ENCODE measurements at regions not wholly inside any gene's neighbourhood (a gene's known extent, or its start where the extent isn't known, plus 50 kb on each side); places are given as distances from the start of the nearest gene placed in this dataset.
"Not testable (repeated sequence)": the region's sequence is repeated elsewhere in the genome, so short reads cannot be mapped to it uniquely, and the experiment has no call there.

DNA sequence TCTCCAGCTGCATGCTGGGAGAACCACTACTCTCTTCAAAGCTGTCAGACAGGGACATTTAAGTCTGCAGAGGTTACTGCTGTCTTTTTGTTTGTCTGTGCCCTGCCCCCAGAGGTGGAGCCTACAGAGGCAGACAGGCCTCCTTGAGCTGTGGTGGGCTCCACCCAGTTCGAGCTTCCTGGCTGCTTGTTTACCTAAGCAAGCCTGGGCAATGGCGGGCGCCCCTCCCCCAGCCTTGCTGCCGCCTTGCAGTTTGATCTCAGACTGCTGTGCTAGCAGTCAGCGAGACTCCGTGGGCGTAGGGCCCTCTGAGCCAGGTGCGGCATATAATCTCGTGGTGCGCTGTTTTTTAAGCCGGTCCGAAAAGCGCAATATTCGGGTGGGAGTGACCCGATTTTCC is 215.0 kb downstream of the STIM2 start:
- DNase-seq, result not testable (repeated sequence)

DNA sequence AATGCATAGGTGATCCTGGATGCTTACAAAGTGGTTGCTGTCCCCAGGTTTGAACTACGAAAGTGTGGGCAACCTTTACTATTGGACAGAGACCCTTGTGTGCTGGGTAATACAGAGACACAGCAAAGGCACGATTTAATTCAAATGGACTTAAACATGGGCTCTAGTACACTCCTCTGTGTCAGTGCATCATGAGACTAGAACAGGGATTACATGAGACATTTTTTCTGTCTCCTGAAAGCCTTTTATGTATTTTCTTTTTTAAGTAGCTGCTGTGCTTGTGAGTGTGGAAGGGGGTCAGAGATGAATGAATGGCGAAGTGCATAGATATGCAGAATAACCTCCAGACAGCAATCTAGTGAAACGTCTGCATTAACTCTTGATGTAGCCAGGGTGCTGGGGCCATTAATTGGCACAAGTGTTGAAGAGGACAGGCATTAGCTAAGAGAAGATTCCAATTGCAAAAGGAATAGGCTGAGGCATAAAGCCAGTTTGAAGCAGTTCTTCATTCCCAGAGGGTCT is 218.4 kb downstream of the STIM2 start:
- DNase-seq, result no peak

DNA sequence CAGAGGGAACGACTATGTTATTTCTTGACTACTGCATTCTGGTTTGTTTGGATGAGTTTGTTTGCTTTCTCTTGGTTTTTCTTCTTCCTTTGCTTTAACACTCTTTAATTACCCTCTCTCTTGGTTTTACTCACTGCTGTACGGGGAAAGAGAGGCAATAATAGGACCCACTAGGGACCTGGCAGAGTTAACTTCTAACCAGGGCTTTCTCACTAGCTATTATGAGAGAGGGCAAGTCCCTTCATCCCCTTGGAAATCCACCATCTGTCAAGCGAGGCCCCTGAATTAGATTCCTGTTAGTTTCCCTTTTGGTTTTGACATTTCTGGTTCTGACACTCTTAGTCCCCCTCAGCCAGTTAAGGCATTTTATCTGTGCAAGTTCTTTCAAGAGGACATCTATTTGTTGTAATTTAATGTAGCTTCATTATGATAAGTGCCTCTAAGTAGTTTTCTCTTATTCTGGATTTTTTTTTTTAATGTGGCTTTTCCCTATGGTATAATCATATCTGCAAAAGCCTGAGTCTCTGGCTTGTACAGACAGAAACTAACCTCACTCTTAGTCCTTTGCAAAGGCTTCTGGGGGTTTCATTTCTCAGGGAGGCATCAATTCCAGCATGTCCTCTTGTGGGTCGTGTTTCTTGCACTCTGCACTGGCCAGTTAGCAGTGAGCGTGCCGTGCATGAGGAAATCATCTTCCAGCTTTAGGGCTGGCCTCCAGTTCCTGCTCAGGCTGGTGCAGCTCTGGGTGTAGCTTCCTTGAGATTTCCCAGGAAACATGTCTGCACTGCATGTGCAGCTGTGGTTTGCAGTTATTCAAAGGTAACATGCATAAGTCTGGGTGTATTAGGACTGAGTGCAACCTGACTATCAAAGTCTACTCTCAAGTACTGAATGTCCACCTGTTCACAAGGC is 221.3 kb downstream of the STIM2 start:
- no peak for DNase-seq

GRCh38 chr4:27082776-27083175 is 222.1 kb downstream of the STIM2 start:
- DNase-seq, result no peak

DNA sequence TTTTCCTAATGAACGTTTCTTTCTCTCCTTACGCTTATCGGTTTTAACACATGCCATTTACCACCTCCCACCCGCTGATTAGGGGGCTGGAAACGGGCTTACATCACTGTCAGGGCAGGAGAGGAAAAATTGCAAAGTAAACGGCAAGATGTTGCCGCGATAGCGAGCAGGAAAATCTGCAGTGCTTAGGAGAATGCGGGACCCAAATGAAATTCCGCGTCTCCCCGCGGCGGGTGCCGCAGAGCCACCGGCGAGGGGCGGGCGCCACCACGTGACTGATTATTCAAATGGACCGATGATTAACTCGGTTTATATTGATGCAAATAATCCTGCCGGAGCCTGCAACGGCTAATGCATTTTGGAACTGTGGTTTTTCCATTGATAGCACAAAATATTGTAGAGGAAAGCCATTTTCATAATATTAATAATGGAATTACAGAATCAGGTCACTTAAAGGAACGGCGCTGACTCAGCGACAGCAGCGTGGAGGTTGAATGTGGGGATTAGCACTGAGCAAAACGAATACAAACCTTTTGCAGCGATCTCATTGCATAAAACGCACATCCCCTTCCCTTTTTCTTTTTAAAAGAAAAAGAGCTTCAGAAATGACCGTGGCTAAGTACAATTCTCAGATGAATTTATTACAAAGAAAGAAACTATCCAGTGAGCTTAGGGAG is 224.2 kb downstream of the STIM2 start:
- peak; percentile 40 to 55 for DNase-seq

- DNase-seq, result no peak
Observed at GRCh38 chr4:27085396-27085795, 224.8 kb downstream of the STIM2 start.

GRCh38 chr4:27087306-27088045 is 226.8 kb downstream of the STIM2 start:
- DNase-seq, result no peak

DNA sequence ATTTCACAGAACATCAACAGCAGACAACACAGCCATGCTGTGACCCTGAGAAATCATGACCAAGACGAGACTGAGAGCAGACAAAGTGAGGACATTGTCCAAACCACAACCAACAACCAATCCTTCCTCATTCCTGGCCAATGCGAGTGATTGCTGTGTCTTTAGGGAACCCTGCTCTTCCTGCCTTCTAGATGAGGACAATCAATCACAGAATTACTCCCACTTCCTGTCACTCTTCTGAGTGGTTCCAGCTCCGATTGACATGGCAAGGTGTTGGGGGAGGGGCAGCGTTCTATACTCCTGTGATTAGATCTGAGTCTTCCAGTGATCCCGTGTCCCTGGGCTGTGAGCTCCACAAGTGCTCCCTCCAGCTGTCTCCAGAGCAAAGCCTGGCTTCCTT is 227.8 kb downstream of the STIM2 start:
- DNase-seq, result peak in 1 of 2 experiments; percentile 2

DNA sequence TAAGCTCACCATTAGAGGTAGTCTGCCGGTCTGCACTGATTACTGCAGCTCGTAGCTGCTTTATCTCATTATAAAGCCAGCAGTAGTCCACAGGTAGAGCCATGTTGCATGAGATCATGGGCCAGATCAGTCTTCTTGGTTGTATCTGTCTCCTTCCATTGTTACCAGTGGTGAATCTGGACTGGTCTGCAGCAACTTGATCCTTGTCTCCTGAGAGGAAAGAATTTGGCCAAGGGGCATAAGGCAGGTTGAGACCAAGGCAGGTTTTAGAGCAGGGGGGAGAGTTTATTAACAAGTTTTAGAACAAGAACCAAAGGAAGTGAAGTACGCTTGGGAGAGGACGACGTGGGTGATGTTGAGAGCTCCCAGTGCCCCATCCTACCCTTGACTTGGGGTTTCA is 228.5 kb downstream of the STIM2 start:
- no peak for DNase-seq

DNA sequence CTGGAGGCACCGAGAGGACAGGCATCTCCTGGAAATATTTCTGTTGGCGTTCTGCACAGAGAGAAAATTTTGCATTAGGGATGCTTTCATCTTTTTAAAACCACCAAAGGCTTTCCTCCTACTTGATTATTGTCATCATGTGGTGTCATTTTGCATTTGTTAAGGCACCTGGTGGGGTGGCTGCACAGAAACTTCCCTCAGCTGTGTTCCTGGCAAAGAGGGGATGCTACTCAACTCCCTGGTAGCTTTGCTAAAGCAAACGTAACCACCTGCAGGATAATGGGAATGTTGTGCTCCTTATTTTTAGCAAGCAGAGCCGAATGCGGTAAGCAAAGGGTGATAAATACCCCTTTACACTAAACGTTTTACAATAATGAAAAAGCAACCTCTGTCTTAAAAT is 229.8 kb downstream of the STIM2 start:
- DNase-seq, result peak; percentile 54 to 85

DNA sequence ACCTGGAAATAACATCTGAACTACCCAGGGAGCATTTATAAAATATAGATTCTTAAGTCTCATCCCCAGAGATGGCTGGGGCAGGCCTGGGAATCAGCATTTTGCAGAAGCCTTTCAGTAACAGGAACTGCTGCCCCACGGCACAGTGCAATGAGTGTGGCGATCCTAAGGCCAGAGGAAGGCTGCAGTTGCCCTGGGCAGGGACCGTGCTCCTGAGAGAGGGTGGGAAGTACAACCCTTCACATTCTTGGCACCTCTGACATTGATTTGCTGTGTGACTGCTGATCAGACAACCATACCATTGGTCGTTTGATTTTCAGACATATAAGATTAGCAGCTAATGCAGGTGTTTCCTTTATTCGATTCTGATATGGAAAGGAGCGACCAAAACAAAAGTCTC is 233.6 kb downstream of the STIM2 start:
- no peak for DNase-seq

GRCh38 chr4:27094783-27095182 is 234.1 kb downstream of the STIM2 start:
- DNase-seq, result peak; percentile 27 to 87

GRCh38 chr4:27096142-27096824 is 235.6 kb downstream of the STIM2 start:
- no peak for DNase-seq

DNA sequence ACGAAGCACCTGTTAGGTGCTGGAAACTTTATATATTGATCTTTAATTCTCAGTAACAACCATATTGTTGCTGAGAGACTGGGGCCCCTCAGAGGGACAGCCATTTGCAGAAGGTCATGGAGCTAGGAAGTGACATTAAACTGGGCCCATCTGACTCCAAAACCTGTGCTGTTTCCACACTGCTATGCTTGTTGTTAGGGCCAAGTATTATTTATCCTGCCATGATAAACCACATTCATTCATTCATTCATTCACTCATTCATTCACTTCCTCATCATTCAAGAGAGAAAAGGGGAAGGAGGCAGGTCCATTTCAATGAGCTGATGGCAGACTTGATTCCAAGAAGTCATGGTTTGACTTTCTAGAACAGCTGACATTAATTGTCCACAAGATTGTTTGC is 237.4 kb downstream of the STIM2 start:
- DNase-seq, result no peak

- DNase-seq, result no peak
Observed at GRCh38 chr4:27100713-27101112, 240.1 kb downstream of the STIM2 start.

DNA sequence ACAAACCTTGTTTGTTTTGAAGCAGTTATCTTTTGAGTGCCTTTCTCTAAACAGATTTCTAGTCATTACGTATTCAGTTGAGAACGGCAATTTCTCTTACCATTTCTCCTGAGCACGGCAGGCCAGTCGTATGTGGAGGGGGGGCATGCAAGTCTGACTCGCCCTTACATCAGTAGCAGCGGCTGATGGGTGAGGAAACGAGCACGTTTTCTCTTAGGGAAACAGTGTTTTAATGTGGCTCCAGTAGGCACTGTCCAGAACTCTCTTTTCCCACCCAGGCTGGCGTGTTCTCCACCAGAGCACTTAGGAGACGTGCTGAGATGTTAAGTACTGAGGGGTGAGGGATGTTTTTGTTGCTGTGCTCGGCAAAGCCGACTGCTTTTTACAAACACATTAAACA is 240.5 kb downstream of the STIM2 start:
- no peak for DNase-seq

DNA sequence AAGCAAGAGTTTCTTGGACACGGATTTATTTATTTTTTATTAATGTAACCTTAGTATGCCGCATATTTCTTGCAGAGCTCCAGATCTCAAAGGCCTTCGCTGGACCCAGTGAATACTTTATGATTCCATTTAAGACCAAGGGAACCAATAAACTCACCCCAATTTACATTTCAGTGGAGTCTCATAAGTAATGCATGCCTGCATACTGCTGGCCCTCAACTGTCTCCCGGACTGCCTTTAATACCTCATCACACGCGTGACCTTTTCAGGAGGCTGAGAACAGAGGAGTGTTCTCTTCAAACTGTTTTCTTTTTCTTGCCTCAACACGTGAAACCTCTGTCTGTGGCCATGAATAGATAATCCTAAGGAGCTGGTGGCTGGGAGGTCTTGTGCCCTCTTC is 240.9 kb downstream of the STIM2 start:
- no peak for DNase-seq

GRCh38 chr4:27111627-27112026 is 251.0 kb downstream of the STIM2 start:
- DNase-seq, result no peak

DNA sequence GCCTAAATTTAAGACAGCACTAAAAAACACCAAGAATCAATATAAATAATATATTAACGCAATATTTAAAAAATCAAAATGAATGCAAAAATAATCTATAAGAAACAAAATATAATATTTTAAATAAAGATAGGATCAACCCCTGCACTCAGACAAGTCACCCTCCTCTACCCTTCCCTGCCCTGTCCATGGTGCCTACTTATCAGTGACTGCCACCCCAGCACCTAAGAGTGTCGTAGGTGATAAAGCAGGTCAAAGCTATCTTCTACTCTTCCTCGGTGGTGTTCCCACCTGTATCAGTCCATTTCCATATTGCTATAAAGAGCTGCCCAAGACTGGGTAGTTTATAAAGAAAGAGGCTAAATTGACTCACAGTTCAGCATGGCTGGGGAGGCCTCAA is 251.9 kb downstream of the STIM2 start:
- no peak for DNase-seq

DNA sequence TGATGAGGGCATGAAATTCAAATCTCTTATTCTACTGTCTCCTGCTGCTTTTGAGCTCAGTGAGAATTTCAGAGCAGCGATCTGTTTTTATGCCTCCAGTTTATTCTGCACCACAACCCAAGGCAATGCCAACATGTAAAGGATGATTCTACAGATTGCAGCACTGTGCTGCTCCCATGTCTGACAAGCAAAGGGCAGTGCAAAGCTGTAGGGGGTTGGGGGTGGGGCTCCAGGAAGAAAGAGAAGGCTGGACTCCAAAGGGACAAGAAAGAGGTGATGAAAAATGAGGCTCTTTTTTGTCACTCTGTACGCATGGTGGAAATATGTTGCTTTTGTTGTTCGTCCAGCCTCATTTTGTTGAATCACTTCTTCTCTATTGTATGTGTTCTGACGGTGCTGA is 254.6 kb downstream of the STIM2 start:
- DNase-seq, result no peak

DNA sequence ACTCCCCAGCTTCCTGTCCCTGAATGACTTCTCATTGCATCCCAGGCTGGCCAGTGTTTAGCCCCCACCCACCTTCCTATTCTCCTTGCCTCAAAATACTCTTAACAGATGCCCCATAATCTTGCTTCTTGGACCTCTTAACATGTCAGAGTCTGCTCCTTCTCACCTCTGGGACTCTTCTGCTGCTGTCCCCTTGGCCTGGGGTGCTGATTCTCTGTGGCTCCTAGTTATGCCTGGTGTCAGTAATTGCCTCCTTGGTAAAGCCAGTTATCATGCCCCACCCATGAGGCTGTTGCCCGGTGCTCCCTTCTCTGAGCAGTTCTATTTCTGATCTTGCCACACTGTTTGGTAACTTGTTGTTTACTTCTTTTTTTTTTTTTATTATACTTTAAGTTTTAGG is 256.8 kb downstream of the STIM2 start:
- no peak for DNase-seq

GRCh38 chr4:27119239-27119638 is 258.6 kb downstream of the STIM2 start:
- DNase-seq, result no peak

DNA sequence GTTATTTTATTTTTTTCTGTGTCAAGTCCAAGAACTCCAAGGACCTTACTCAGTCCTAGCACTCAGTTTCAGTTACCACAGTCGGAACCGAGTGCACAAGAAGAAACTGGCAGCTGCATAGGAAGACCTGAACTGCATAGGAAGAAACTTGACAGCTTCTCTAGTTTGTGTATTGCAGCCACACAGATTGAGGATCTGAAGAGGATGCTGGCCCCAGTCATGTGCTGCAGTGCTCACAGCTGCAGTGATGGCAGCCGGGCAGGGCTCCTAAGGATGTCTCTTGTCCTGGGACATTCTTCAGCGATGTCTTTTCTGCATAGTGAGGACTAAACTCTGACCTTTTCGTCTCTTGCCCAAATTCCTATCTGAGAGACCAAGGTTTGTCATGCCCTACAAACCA is 261.2 kb downstream of the STIM2 start:
- no peak for DNase-seq

Measured in NCI-H2081 (cell line).